ENCODE measurements at regions not wholly inside any gene's neighbourhood (a gene's known extent, or its start where the extent isn't known, plus 50 kb on each side); places are given as distances from the start of the nearest gene placed in this dataset.
"Not testable (repeated sequence)": the region's sequence is repeated elsewhere in the genome, so short reads cannot be mapped to it uniquely, and the experiment has no call there.

DNA sequence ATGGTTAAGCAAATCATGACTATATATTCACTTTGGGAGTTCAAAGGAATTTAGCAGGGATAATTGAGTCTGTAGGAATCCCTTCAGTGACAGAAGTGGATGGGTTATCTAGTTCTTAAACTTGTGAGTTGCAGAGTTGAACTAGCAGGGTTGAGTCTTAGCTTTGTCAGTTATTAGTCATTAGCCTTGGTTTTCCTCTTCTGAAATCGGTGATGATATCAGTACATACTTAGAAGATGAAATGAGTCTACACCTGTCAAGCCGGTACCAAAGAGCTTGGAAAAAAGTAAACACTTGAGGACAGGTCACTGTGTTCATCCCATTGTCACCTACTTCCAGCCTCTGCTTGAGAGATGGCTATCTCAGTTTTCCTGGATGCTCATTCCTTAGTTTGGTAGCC is 73.5 kb downstream of the BUB3 start:
- Histone ChIP-seq H3K4me2 (replicated peaks; ENCODE audit: extremely low read depth, low read length, poor library complexity, severe bottlenecking) (no peak overlapping the region), H3K4me1 (ENCODE audit: control insufficient read depth in 1 of 2, insufficient read depth in 2 of 2, low read length in 2 of 2) (no peaks in the 10 kb centered on the region), H3K4me3 (replicated peaks in 1 of 3; ENCODE audit: low read depth in 2 of 3, low read length in 3 of 3) (no peak overlapping the region), H3K27me3 (ENCODE audit: control insufficient read depth in 2 of 2, insufficient read depth in 2 of 2, low read length in 2 of 2) (no peaks in the 10 kb centered on the region), H3K36me3 (replicated peaks in 1 of 2; ENCODE audit: control insufficient read depth in 1 of 2, insufficient read depth in 2 of 2, low read length in 2 of 2) (no peaks in the 10 kb centered on the region), H3K79me2 (ENCODE audit: insufficient read depth, low read length) (no peaks in the 10 kb centered on the region), H3K9ac (ENCODE audit: insufficient read depth, low read length, poor library complexity, severe bottlenecking) (no peak overlapping the region), H2AFZ (ENCODE audit: insufficient read depth, low read depth, low read length, poor library complexity, severe bottlenecking) (no peak overlapping the region), H3K9me3 (replicated peaks in 1 of 2; ENCODE audit: control insufficient read depth in 1 of 2, insufficient read depth in 1 of 2, low read length in 2 of 2) (no peaks in the 10 kb centered on the region), H4K20me1 (ENCODE audit: insufficient read depth, low read length) (no peaks in the 10 kb centered on the region), H3K27ac (ENCODE audit: low read depth in 1 of 2, low read length in 2 of 2) (no peak overlapping the region)
- H3K27me3 Mint-ChIP-seq (ENCODE audit: low read depth in 3 of 3): peaks cover 0 to 3% (median 1%) of the 10 kb centered on the region in 3 donors
- WGBS (ENCODE audit: insufficient coverage): 100% methylated on average over 1 of the region's 2 CpGs
- no peak overlapping the region for H3K27ac Mint-ChIP-seq
- TF ChIP-seq, protein P1, sequence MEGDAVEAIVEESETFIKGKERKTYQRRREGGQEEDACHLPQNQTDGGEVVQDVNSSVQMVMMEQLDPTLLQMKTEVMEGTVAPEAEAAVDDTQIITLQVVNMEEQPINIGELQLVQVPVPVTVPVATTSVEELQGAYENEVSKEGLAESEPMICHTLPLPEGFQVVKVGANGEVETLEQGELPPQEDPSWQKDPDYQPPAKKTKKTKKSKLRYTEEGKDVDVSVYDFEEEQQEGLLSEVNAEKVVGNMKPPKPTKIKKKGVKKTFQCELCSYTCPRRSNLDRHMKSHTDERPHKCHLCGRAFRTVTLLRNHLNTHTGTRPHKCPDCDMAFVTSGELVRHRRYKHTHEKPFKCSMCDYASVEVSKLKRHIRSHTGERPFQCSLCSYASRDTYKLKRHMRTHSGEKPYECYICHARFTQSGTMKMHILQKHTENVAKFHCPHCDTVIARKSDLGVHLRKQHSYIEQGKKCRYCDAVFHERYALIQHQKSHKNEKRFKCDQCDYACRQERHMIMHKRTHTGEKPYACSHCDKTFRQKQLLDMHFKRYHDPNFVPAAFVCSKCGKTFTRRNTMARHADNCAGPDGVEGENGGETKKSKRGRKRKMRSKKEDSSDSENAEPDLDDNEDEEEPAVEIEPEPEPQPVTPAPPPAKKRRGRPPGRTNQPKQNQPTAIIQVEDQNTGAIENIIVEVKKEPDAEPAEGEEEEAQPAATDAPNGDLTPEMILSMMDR (IDR thresholded peaks at IDR 0.05): no peak
- DNase-seq: no peak
- no peak overlapping the region for H3K4me3 Mint-ChIP-seq
- no peaks in the 10 kb centered on the region for H3K4me1 Mint-ChIP-seq
- intact Hi-C loops (cut with micrococcal nuclease): no loop called here
- H3K9me3 Mint-ChIP-seq: peaks cover 0 to 11% (median 3%) of the 10 kb centered on the region in 7 donors
- peaks cover 5 to 10% of the 10 kb centered on the region in 2 donors for H3K36me3 Mint-ChIP-seq

DNA sequence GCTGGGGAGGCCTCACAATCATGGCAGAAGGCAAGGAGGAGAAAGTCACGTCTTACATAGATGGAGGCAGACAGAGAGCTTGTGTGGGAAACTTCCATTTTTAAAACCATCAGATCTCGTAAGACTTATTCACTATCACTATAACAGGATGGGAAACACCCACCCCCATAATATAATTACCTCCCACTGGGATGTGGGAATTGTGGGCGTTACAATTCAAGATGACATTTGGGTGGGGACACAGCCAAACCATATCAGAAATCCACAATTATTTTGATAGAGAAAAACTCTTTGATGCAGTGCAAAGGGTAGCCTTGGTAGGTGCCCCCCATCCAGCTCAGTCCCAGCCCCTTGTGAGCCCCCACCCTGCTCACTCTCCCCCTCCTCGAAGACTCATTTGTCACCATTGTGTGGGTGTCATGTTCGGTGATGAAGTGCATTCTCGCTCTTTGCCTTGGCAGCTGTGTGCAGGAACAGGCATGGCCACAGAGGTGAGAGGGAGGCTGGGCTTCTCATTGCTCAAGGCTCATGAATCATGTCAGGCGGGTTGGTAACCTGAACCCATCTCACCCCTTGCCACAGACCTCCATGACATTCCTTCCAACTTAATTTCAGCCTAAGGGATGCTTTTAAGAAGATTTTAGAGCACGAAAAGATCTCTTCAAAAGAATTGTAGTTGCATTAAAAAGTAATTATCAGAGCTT is 75.9 kb downstream of the BUB3 start:
- intact Hi-C loops (cut with micrococcal nuclease): no loop called here
- Mint-ChIP-seq H3K36me3 (peaks cover 3 to 10% of the 10 kb centered on the region in 2 donors), H3K4me1 (no peaks in the 10 kb centered on the region), H3K27me3 (ENCODE audit: low read depth in 3 of 3) (peaks cover 0 to 2% (median 1%) of the 10 kb centered on the region in 3 donors), H3K27ac (no peak overlapping the region), H3K9me3 (peaks cover 6 to 19% (median 11%) of the 10 kb centered on the region in 7 donors), H3K4me3 (no peak overlapping the region)
- WGBS (ENCODE audit: insufficient coverage): no CpG with 5 or more reads among the region's 8 CpGs
- Histone ChIP-seq H3K27ac (ENCODE audit: low read depth in 1 of 2, low read length in 2 of 2) (no peak overlapping the region), H3K4me1 (ENCODE audit: control insufficient read depth in 1 of 2, insufficient read depth in 2 of 2, low read length in 2 of 2) (no peaks in the 10 kb centered on the region), H3K36me3 (replicated peaks in 1 of 2; ENCODE audit: control insufficient read depth in 1 of 2, insufficient read depth in 2 of 2, low read length in 2 of 2) (no peaks in the 10 kb centered on the region), H3K27me3 (ENCODE audit: control insufficient read depth in 2 of 2, insufficient read depth in 2 of 2, low read length in 2 of 2) (no peaks in the 10 kb centered on the region), H3K4me3 (replicated peaks in 1 of 3; ENCODE audit: low read depth in 2 of 3, low read length in 3 of 3) (no peak overlapping the region), H3K79me2 (ENCODE audit: insufficient read depth, low read length) (no peaks in the 10 kb centered on the region), H3K9me3 (replicated peaks in 1 of 2; ENCODE audit: control insufficient read depth in 1 of 2, insufficient read depth in 1 of 2, low read length in 2 of 2) (peaks cover 9 to 11% of the 10 kb centered on the region in 2 donors), H4K20me1 (ENCODE audit: insufficient read depth, low read length) (no peaks in the 10 kb centered on the region), H3K9ac (ENCODE audit: insufficient read depth, low read length, poor library complexity, severe bottlenecking) (no peak overlapping the region), H2AFZ (ENCODE audit: insufficient read depth, low read depth, low read length, poor library complexity, severe bottlenecking) (no peak overlapping the region), H3K4me2 (replicated peaks; ENCODE audit: extremely low read depth, low read length, poor library complexity, severe bottlenecking) (no peak overlapping the region)
- DNase-seq: no peak
- TF ChIP-seq, protein P1 (IDR thresholded peaks at IDR 0.05): no peak

DNA sequence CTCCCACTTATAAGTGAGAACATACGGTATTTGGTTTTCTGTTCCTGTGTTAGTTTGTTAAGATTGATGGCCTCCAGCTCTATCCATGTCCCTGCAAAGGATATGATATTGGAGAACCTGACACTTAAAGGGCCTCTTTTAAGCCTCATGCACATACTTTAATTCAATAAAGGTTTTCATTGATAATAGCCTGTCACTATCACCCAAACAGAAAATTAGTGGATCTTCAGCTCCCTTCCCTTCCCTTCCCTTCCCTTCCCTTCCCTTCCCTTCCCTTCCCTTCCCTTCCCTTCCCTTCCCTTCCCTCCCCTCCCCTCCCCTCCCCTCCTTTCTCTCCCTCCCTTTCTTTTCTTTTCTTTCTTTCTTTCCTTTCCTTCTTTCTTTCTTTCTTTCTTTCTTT is 78.7 kb downstream of the BUB3 start:
- H3K9me3 Mint-ChIP-seq: peaks cover 13 to 28% (median 18%) of the 10 kb centered on the region in 7 donors
- H3K4me1 Mint-ChIP-seq; H4K20me1 ChIP-seq (ENCODE audit: insufficient read depth, low read length); H3K4me3 Mint-ChIP-seq; H3K36me3 Mint-ChIP-seq; H3K27ac ChIP-seq (ENCODE audit: low read depth in 1 of 2, low read length in 2 of 2); H2AFZ ChIP-seq (ENCODE audit: insufficient read depth, low read depth, low read length, poor library complexity, severe bottlenecking); H3K9ac ChIP-seq (ENCODE audit: insufficient read depth, low read length, poor library complexity, severe bottlenecking); H3K36me3 ChIP-seq (replicated peaks in 1 of 2; ENCODE audit: control insufficient read depth in 1 of 2, insufficient read depth in 2 of 2, low read length in 2 of 2); H3K4me3 ChIP-seq (replicated peaks in 1 of 3; ENCODE audit: low read depth in 2 of 3, low read length in 3 of 3); intact Hi-C loops (cut with micrococcal nuclease); H3K27me3 Mint-ChIP-seq (ENCODE audit: low read depth in 3 of 3); H3K27ac Mint-ChIP-seq; H3K27me3 ChIP-seq (ENCODE audit: control insufficient read depth in 2 of 2, insufficient read depth in 2 of 2, low read length in 2 of 2); H3K4me1 ChIP-seq (ENCODE audit: control insufficient read depth in 1 of 2, insufficient read depth in 2 of 2, low read length in 2 of 2); H3K4me2 ChIP-seq (replicated peaks; ENCODE audit: extremely low read depth, low read length, poor library complexity, severe bottlenecking); DNase-seq; H3K79me2 ChIP-seq (ENCODE audit: insufficient read depth, low read length): not testable (repeated sequence)
- H3K9me3 ChIP-seq (replicated peaks in 1 of 2; ENCODE audit: control insufficient read depth in 1 of 2, insufficient read depth in 1 of 2, low read length in 2 of 2): peaks cover 19 to 22% of the 10 kb centered on the region in 2 donors
- WGBS (ENCODE audit: insufficient coverage): no CpG with 5 or more reads among the region's 1 CpG
